Superior temporal gyrus (tissue), 1 donor: ENCODE measurements at regions not wholly inside any gene's neighbourhood (a gene's known extent, or its start where the extent isn't known, plus 50 kb on each side); places are given as distances from the start of the nearest gene placed in this dataset.
"Not testable (repeated sequence)": the region's sequence is repeated elsewhere in the genome, so short reads cannot be mapped to it uniquely, and the experiment has no call there.

ENCODE experiments used
- DNase-seq: peaks from one replicate; pipeline ENCODE4 v3.0.0-alpha.2; 2016; ENCODE audit errors: extremely low spot score

GRCh38 chr5:66234241-66234640 is 90.1 kb downstream of the SREK1 start:
- DNase-seq = no peak

GRCh38 chr5:66238435-66238834 is 94.3 kb downstream of the SREK1 start:
- DNase-seq = no peak

- no peak for DNase-seq
These were observed 94.9 kb downstream of the SREK1 start for GRCh38 chr5:66239034-66239433.

GRCh38 chr5:66241136-66241825 is 97.2 kb downstream of the SREK1 start:
- no peak for DNase-seq

- DNase-seq = no peak
These were observed 98.1 kb downstream of the SREK1 start for GRCh38 chr5:66242050-66242715.

- no peak for DNase-seq
These were observed 102.5 kb downstream of the SREK1 start for GRCh38 chr5:66246608-66247007.

- no peak for DNase-seq
These were observed 103.3 kb downstream of the SREK1 start for GRCh38 chr5:66247176-66247960.

GRCh38 chr5:66248874-66249273 is 104.8 kb downstream of the SREK1 start:
- no peak for DNase-seq

GRCh38 chr5:66249920-66250319 is 105.8 kb downstream of the SREK1 start:
- DNase-seq = no peak

GRCh38 chr5:66252849-66253248 is 108.7 kb downstream of the SREK1 start:
- DNase-seq = no peak

- DNase-seq = no peak
These were observed 111.6 kb downstream of the SREK1 start for GRCh38 chr5:66255714-66256113.

GRCh38 chr5:66273121-66273520 is 129.0 kb downstream of the SREK1 start:
- DNase-seq = no peak

GRCh38 chr5:66276986-66277385 is 132.9 kb downstream of the SREK1 start:
- no peak for DNase-seq

- no peak for DNase-seq
These were observed 133.9 kb downstream of the SREK1 start for GRCh38 chr5:66277981-66278380.

GRCh38 chr5:66281294-66281693 is 137.2 kb downstream of the SREK1 start:
- DNase-seq = no peak

- DNase-seq = no peak
These were observed 140.7 kb downstream of the SREK1 start for GRCh38 chr5:66284588-66285342.

GRCh38 chr5:66285343-66285922 is 141.3 kb downstream of the SREK1 start:
- DNase-seq = no peak

- DNase-seq = no peak
These were observed 147.7 kb downstream of the SREK1 start for GRCh38 chr5:66291771-66292170.

- DNase-seq = not testable (repeated sequence)
These were observed 149.8 kb downstream of the SREK1 start for GRCh38 chr5:66293851-66294250.

GRCh38 chr5:66299463-66299862 is 155.4 kb downstream of the SREK1 start:
- no peak for DNase-seq

GRCh38 chr5:66302344-66302743 is 158.2 kb downstream of the SREK1 start:
- DNase-seq = no peak
